ENCODE measurements at regions not wholly inside any gene's neighbourhood (a gene's known extent, or its start where the extent isn't known, plus 50 kb on each side); places are given as distances from the start of the nearest gene placed in this dataset.
A peak's percentile ranks its signal among the peaks of the same experiment; 100 is the strongest.
"Not testable (repeated sequence)": the region's sequence is repeated elsewhere in the genome, so short reads cannot be mapped to it uniquely, and the experiment has no call there.

GRCh38 chr7:82578430-82578829 is 134.9 kb upstream of the CACNA2D1 start:
- no peak for DNase-seq (ENCODE audit: low spot score)
- no peak overlapping the region for H3K27ac ChIP-seq
- ATAC-seq (ENCODE audit: insufficient number of reproducible peaks, low FRiP score, low read depth): no peak
- no peak overlapping the region for H3K4me3 ChIP-seq
- no peaks in the 10 kb centered on the region for H3K27me3 ChIP-seq (replicated peaks; ENCODE audit: insufficient read depth)
- no peaks in the 10 kb centered on the region for H3K4me1 ChIP-seq (ENCODE audit: control insufficient read depth in 1 of 2, low read depth in 2 of 2)
- no peaks in the 10 kb centered on the region for H3K9me3 ChIP-seq
- TF ChIP-seq CTCF (IDR thresholded peaks at IDR 0.05): no peak
- no peaks in the 10 kb centered on the region for H3K36me3 ChIP-seq

GRCh38 chr7:82572195-82572880 is 128.8 kb upstream of the CACNA2D1 start:
- Histone ChIP-seq H3K4me1 (ENCODE audit: control insufficient read depth in 1 of 2, low read depth in 2 of 2) (peaks cover 0 to 4% of the 10 kb centered on the region in 2 donors), H3K27me3 (replicated peaks; ENCODE audit: insufficient read depth) (no peaks in the 10 kb centered on the region), H3K27ac (no peak overlapping the region), H3K36me3 (no peaks in the 10 kb centered on the region), H3K9me3 (no peaks in the 10 kb centered on the region), H3K4me3 (peak overlapping the region; percentile 47)
- TF ChIP-seq CTCF (IDR thresholded peaks at IDR 0.05): peak; percentile 85
- peak; percentile 70 for DNase-seq (ENCODE audit: low spot score)
- ATAC-seq (ENCODE audit: insufficient number of reproducible peaks, low FRiP score, low read depth): peak; percentile 92

GRCh38 chr7:82571047-82571446 is 127.5 kb upstream of the CACNA2D1 start:
- not testable (repeated sequence) for H3K4me3 ChIP-seq; DNase-seq (ENCODE audit: low spot score); H3K27ac ChIP-seq; H3K36me3 ChIP-seq; ATAC-seq (ENCODE audit: insufficient number of reproducible peaks, low FRiP score, low read depth); H3K27me3 ChIP-seq (replicated peaks; ENCODE audit: insufficient read depth); H3K9me3 ChIP-seq
- peaks cover 0 to 12% of the 10 kb centered on the region in 2 donors for H3K4me1 ChIP-seq (ENCODE audit: control insufficient read depth in 1 of 2, low read depth in 2 of 2)

GRCh38 chr7:82567841-82568240 is 124.3 kb upstream of the CACNA2D1 start:
- Histone ChIP-seq H3K27me3 (replicated peaks; ENCODE audit: insufficient read depth) (no peaks in the 10 kb centered on the region), H3K27ac (no peak overlapping the region), H3K9me3 (no peaks in the 10 kb centered on the region), H3K4me1 (ENCODE audit: control insufficient read depth in 1 of 2, low read depth in 2 of 2) (peaks cover 0 to 12% of the 10 kb centered on the region in 2 donors), H3K4me3 (no peak overlapping the region), H3K36me3 (no peaks in the 10 kb centered on the region)
- no peak for TF ChIP-seq CTCF (IDR thresholded peaks at IDR 0.05)
- DNase-seq (ENCODE audit: low spot score) (no peak), ATAC-seq (ENCODE audit: insufficient number of reproducible peaks, low FRiP score, low read depth) (no peak)

GRCh38 chr7:82567356-82567755 is 123.8 kb upstream of the CACNA2D1 start:
- no peak overlapping the region for H3K4me3 ChIP-seq
- H3K27ac ChIP-seq: no peak overlapping the region
- DNase-seq (ENCODE audit: low spot score) (no peak), ATAC-seq (ENCODE audit: insufficient number of reproducible peaks, low FRiP score, low read depth) (no peak)
- no peaks in the 10 kb centered on the region for H3K9me3 ChIP-seq
- H3K4me1 ChIP-seq (ENCODE audit: control insufficient read depth in 1 of 2, low read depth in 2 of 2): peaks cover 0 to 12% of the 10 kb centered on the region in 2 donors
- no peaks in the 10 kb centered on the region for H3K36me3 ChIP-seq
- H3K27me3 ChIP-seq (replicated peaks; ENCODE audit: insufficient read depth): no peaks in the 10 kb centered on the region
- TF ChIP-seq CTCF (IDR thresholded peaks at IDR 0.05): no peak

GRCh38 chr7:82566752-82567151 is 123.2 kb upstream of the CACNA2D1 start:
- H3K27me3 ChIP-seq (replicated peaks; ENCODE audit: insufficient read depth): no peaks in the 10 kb centered on the region
- ATAC-seq (ENCODE audit: insufficient number of reproducible peaks, low FRiP score, low read depth): no peak
- H3K4me3 ChIP-seq: no peak overlapping the region
- DNase-seq (ENCODE audit: low spot score): no peak
- no peaks in the 10 kb centered on the region for H3K36me3 ChIP-seq
- no peaks in the 10 kb centered on the region for H3K9me3 ChIP-seq
- TF ChIP-seq CTCF (IDR thresholded peaks at IDR 0.05): no peak
- H3K27ac ChIP-seq: no peak overlapping the region
- peaks cover 0 to 12% of the 10 kb centered on the region in 2 donors for H3K4me1 ChIP-seq (ENCODE audit: control insufficient read depth in 1 of 2, low read depth in 2 of 2)
